ENCODE measurements at regions not wholly inside any gene's neighbourhood (a gene's known extent, or its start where the extent isn't known, plus 50 kb on each side); places are given as distances from the start of the nearest gene placed in this dataset.

DNA sequence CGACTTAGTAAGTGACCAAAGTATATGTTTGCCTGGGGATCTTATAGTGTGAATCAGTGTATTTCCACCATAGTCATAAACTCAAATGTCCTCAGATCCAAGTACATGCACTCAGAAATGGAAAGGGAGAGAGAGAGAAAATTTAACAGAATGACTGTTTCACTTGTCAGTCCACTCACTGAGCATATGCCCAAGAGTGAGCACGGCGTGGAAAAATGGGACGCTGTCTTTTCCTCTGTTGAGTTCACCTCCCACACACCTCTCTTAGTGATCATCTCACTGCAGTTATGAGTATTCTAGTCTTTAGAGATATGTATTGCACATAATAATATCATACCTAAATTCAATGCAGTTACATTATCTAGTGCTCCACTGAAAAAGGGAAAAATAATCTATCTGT lies 156.8 kb upstream of the PRMT6 start:
- ATAC-seq, result no peak
- WGBS (ENCODE audit: low lambda C conversion rate), result 41% methylated on average over 4 of the region's 4 CpGs
- TF ChIP-seq, protein P1, sequence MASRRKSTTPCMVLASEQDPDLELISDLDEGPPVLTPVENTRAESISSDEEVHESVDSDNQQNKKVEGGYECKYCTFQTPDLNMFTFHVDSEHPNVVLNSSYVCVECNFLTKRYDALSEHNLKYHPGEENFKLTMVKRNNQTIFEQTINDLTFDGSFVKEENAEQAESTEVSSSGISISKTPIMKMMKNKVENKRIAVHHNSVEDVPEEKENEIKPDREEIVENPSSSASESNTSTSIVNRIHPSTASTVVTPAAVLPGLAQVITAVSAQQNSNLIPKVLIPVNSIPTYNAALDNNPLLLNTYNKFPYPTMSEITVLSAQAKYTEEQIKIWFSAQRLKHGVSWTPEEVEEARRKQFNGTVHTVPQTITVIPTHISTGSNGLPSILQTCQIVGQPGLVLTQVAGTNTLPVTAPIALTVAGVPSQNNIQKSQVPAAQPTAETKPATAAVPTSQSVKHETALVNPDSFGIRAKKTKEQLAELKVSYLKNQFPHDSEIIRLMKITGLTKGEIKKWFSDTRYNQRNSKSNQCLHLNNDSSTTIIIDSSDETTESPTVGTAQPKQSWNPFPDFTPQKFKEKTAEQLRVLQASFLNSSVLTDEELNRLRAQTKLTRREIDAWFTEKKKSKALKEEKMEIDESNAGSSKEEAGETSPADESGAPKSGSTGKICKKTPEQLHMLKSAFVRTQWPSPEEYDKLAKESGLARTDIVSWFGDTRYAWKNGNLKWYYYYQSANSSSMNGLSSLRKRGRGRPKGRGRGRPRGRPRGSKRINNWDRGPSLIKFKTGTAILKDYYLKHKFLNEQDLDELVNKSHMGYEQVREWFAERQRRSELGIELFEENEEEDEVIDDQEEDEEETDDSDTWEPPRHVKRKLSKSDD (CRISPR knock-in tag; IDR thresholded peaks at IDR 0.05; ENCODE audit: low read depth), result no peak
- TF ChIP-seq, protein P2, sequence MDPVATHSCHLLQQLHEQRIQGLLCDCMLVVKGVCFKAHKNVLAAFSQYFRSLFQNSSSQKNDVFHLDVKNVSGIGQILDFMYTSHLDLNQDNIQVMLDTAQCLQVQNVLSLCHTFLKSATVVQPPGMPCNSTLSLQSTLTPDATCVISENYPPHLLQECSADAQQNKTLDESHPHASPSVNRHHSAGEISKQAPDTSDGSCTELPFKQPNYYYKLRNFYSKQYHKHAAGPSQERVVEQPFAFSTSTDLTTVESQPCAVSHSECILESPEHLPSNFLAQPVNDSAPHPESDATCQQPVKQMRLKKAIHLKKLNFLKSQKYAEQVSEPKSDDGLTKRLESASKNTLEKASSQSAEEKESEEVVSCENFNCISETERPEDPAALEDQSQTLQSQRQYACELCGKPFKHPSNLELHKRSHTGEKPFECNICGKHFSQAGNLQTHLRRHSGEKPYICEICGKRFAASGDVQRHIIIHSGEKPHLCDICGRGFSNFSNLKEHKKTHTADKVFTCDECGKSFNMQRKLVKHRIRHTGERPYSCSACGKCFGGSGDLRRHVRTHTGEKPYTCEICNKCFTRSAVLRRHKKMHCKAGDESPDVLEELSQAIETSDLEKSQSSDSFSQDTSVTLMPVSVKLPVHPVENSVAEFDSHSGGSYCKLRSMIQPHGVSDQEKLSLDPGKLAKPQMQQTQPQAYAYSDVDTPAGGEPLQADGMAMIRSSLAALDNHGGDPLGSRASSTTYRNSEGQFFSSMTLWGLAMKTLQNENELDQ (CRISPR knock-in tag; IDR thresholded peaks at IDR 0.05; ENCODE audit: borderline replicate concordance), result no peak
- no peak for TF ChIP-seq ZNF570 (CRISPR knock-in tag; IDR thresholded peaks at IDR 0.05; ENCODE audit: borderline replicate concordance)
- no peak for TF ChIP-seq YEATS2 (CRISPR knock-in tag; IDR thresholded peaks at IDR 0.05; ENCODE audit: borderline replicate concordance)
- TF ChIP-seq NFRKB (IDR thresholded peaks at IDR 0.05), result no peak
- TF ChIP-seq JDP2 (CRISPR knock-in tag; IDR thresholded peaks at IDR 0.05; ENCODE audit: borderline replicate concordance), result no peak
- TF ChIP-seq ZNF44 (CRISPR knock-in tag; IDR thresholded peaks at IDR 0.05), result no peak
- no peak for TF ChIP-seq POLR2AphosphoS2 (IDR thresholded peaks at IDR 0.05; ENCODE audit: low read depth, low read length)
- no peak for TF ChIP-seq ZKSCAN1 (IDR thresholded peaks at IDR 0.05; ENCODE audit: low read length)
- TF ChIP-seq SP1 (IDR thresholded peaks at IDR 0.05), result no peak
- no peak for TF ChIP-seq SP1 (CRISPR knock-in tag; IDR thresholded peaks at IDR 0.05)
- TF ChIP-seq ZNF670 (CRISPR knock-in tag; IDR thresholded peaks at IDR 0.05; ENCODE audit: borderline replicate concordance), result no peak
- no peak for TF ChIP-seq ZNF326 (CRISPR knock-in tag; IDR thresholded peaks at IDR 0.05; ENCODE audit: borderline replicate concordance)
- TF ChIP-seq FOXP1 (IDR thresholded peaks at IDR 0.05), result no peak
- TF ChIP-seq FOXP1 (CRISPR knock-in tag; IDR thresholded peaks at IDR 0.05), result no peak
- no peak for TF ChIP-seq REXO4 (CRISPR knock-in tag; IDR thresholded peaks at IDR 0.05; ENCODE audit: borderline replicate concordance)
- TF ChIP-seq, protein P3, sequence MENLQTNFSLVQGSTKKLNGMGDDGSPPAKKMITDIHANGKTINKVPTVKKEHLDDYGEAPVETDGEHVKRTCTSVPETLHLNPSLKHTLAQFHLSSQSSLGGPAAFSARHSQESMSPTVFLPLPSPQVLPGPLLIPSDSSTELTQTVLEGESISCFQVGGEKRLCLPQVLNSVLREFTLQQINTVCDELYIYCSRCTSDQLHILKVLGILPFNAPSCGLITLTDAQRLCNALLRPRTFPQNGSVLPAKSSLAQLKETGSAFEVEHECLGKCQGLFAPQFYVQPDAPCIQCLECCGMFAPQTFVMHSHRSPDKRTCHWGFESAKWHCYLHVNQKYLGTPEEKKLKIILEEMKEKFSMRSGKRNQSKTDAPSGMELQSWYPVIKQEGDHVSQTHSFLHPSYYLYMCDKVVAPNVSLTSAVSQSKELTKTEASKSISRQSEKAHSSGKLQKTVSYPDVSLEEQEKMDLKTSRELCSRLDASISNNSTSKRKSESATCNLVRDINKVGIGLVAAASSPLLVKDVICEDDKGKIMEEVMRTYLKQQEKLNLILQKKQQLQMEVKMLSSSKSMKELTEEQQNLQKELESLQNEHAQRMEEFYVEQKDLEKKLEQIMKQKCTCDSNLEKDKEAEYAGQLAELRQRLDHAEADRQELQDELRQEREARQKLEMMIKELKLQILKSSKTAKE (CRISPR knock-in tag; IDR thresholded peaks at IDR 0.05; ENCODE audit: borderline replicate concordance), result no peak
- TF ChIP-seq, protein P4, sequence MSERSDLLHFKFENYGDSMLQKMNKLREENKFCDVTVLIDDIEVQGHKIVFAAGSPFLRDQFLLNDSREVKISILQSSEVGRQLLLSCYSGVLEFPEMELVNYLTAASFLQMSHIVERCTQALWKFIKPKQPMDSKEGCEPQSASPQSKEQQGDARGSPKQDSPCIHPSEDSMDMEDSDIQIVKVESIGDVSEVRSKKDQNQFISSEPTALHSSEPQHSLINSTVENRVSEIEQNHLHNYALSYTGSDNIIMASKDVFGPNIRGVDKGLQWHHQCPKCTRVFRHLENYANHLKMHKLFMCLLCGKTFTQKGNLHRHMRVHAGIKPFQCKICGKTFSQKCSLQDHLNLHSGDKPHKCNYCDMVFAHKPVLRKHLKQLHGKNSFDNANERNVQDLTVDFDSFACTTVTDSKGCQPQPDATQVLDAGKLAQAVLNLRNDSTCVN (CRISPR knock-in tag; IDR thresholded peaks at IDR 0.05; ENCODE audit: borderline replicate concordance), result no peak
- TF ChIP-seq RBM39 (IDR thresholded peaks at IDR 0.05; ENCODE audit: low read depth, low read length, poor library complexity, severe bottlenecking), result no peak
- no peak for TF ChIP-seq ZNF879 (CRISPR knock-in tag; IDR thresholded peaks at IDR 0.05)

More for the DNA sequence above, 156.8 kb upstream of the PRMT6 start:
- H3K27me3 ChIP-seq (ENCODE audit: control insufficient read depth in 1 of 2, insufficient read depth in 2 of 2, low read length in 2 of 2), result no peaks in the 10 kb centered on the region
- H3K27ac ChIP-seq (ENCODE audit: extremely low read length, insufficient read depth, low read length), result no peak overlapping the region
- no peaks in the 10 kb centered on the region for H3K4me1 ChIP-seq (ENCODE audit: insufficient read depth, low read length)
- no peaks in the 10 kb centered on the region for H4K20me1 ChIP-seq (ENCODE audit: insufficient read depth, low read length)
- H3K36me3 ChIP-seq (replicated peaks in 1 of 2; ENCODE audit: control insufficient read depth in 1 of 2, insufficient read depth in 2 of 2, low read length in 2 of 2), result no peaks in the 10 kb centered on the region
- H3K4me2 ChIP-seq (ENCODE audit: low read depth, low read length), result no peak overlapping the region
- POLR2A ChIA-PET, result no interaction called here
- H3K79me2 ChIP-seq (ENCODE audit: insufficient read depth, low read length), result no peaks in the 10 kb centered on the region
- CTCF ChIA-PET (ENCODE audit: low intra/inter-chr PET ratio, low total read pairs), result no interaction called here
- FAIRE-seq (no peak), DNase-seq (ENCODE audit: low spot score) (no peak)
- BruUV-seq (replicated peaks), result no TSS peak
- no peak overlapping the region for H3K4me3 ChIP-seq (replicated peaks in 1 of 3; ENCODE audit: insufficient read depth in 1 of 3, low read depth in 2 of 3, low read length in 3 of 3)
- in situ Hi-C loops (cut with HindIII; ENCODE audit: extremely low pct_ligation_motif_present, low pct_unique_long_range_greater_than_20kb) (no loop called here), intact Hi-C loops (cut with micrococcal nuclease; ENCODE audit: unreplicated experiment) (no loop called here)
- no peak overlapping the region for H2AFZ ChIP-seq (ENCODE audit: low read length)
- no peak overlapping the region for H3K9ac ChIP-seq (ENCODE audit: insufficient read depth, low read depth, low read length)
- H3K9me3 ChIP-seq (ENCODE audit: low read length), result peaks cover 52% of the 10 kb centered on the region
